Neutrophil (primary cell): ENCODE measurements at regions not wholly inside any gene's neighbourhood (a gene's known extent, or its start where the extent isn't known, plus 50 kb on each side); places are given as distances from the start of the nearest gene placed in this dataset.

Source experiments
- H3K27ac ChIP-seq: fragments of 200-600 bp; sonication (generic); 2 replicates; pipeline ENCODE4 v1.5.1; 2016; ENCODE audit warnings: mild to moderate bottlenecking, moderate library complexity
- H3K27me3 ChIP-seq: fragments of 200-600 bp; sonication (generic); 2 replicates; pipeline ENCODE4 v1.6.0; 2016; ENCODE audit warnings: mild to moderate bottlenecking
- H3K36me3 ChIP-seq: fragments of 200-600 bp; sonication (generic); 2 replicates; pipeline ENCODE4 v1.5.1; 2017
- H3K4me1 ChIP-seq, 2 experiments: fragments of 200-600 bp in 1 of 2; sonication (generic) in 1 of 2; 1 replicate in 1 of 2; 2 replicates in 1 of 2; pipeline versions ENCODE4 v1.5.1 to v1.6.1; 2013 to 2016; ENCODE audit warnings: low read depth in 1 of 2, low read length in 1 of 2, mild to moderate bottlenecking in 1 of 2, moderate library complexity in 1 of 2; ENCODE audit not compliant: control insufficient read depth in 1 of 2, insufficient read depth in 1 of 2
- H3K4me3 ChIP-seq, 2 experiments: fragments of 200-600 bp in 1 of 2; sonication (generic) in 1 of 2; 1 replicate in 1 of 2; 2 replicates in 1 of 2; pipeline ENCODE4 v1.5.1; 2013 to 2016; ENCODE audit warnings: low read depth in 1 of 2, low read length in 1 of 2, mild to moderate bottlenecking in 1 of 2, moderate library complexity in 1 of 2
- H3K9me3 ChIP-seq: fragments of 200-600 bp; sonication (generic); 2 replicates; pipeline ENCODE4 v1.5.1; 2016
- TF ChIP-seq, protein P1 (sequence below): fragments of 200-600 bp; sonication (generic); IDR thresholded peaks from 2 replicates; pipeline ENCODE4 v1.5.1; 2016; ENCODE audit warnings: antibody characterized with exemption

DNA sequence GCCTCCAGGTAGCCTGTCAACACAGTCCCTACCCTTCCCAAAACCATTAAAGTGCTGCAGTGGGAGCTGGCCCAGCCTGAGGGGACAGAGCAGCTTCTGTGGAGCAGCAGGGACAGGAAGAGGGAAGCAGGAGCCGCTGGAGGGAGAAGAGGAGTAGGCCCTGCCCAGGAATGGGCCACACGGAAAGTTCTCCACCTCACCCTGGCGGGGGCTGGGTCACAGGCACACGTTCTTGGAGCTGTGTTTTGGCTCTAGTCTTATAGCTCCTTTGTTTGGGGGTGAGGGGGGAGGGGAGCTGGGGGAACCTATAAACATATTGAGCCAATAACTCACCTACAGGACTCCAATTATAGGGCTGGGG is 508.6 kb downstream of the SHQ1 start:
- Histone ChIP-seq H3K27me3 (no peaks in the 10 kb centered on the region), H3K36me3 (no peaks in the 10 kb centered on the region), H3K9me3 (no peaks in the 10 kb centered on the region), H3K4me1 (peaks cover 7 to 12% of the 10 kb centered on the region in 2 experiments), H3K27ac (no peak overlapping the region), H3K4me3 (no peak overlapping the region)
- TF ChIP-seq, protein P1, sequence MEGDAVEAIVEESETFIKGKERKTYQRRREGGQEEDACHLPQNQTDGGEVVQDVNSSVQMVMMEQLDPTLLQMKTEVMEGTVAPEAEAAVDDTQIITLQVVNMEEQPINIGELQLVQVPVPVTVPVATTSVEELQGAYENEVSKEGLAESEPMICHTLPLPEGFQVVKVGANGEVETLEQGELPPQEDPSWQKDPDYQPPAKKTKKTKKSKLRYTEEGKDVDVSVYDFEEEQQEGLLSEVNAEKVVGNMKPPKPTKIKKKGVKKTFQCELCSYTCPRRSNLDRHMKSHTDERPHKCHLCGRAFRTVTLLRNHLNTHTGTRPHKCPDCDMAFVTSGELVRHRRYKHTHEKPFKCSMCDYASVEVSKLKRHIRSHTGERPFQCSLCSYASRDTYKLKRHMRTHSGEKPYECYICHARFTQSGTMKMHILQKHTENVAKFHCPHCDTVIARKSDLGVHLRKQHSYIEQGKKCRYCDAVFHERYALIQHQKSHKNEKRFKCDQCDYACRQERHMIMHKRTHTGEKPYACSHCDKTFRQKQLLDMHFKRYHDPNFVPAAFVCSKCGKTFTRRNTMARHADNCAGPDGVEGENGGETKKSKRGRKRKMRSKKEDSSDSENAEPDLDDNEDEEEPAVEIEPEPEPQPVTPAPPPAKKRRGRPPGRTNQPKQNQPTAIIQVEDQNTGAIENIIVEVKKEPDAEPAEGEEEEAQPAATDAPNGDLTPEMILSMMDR: no peak

DNA sequence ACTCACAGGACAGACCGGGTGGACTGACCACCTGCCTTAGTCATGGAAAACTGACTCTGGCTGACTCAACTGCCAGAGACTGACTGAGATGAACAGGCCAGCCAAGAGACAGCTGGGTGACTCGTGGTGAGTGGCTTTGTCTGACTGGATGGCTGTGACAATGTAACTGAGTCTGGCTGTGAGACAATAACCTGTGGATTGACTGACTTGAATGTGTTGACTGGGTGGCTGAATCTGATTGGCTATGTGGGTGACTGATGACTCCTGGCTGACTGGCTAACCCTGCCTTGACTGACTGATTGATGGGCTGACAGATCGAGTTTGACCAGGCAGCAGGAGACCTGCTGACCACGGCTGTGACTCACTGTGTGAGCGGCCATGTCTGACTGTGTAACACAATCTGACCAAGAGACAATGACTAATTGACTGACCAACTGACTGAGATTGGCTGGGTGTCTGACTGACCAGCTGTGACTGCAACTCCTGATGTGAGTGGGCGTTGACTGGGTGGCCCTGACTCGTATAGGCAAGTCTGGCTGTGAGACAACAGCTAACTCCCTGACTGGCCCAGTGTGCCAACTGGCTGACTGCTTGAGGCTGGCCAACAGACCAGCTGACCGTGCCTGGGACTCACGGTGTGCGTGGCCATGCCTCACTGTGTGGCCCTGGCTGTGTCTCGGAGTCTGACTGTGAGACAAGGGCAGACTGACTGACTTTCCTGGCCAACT is 509.1 kb downstream of the SHQ1 start:
- TF ChIP-seq, protein P1: no peak
- peaks cover 2 to 6% of the 10 kb centered on the region in 2 experiments for H3K4me1 ChIP-seq
- no peak overlapping the region for H3K27ac ChIP-seq
- H3K27me3 ChIP-seq: no peaks in the 10 kb centered on the region
- H3K4me3 ChIP-seq: no peak overlapping the region
- H3K9me3 ChIP-seq: no peaks in the 10 kb centered on the region
- no peaks in the 10 kb centered on the region for H3K36me3 ChIP-seq

DNA sequence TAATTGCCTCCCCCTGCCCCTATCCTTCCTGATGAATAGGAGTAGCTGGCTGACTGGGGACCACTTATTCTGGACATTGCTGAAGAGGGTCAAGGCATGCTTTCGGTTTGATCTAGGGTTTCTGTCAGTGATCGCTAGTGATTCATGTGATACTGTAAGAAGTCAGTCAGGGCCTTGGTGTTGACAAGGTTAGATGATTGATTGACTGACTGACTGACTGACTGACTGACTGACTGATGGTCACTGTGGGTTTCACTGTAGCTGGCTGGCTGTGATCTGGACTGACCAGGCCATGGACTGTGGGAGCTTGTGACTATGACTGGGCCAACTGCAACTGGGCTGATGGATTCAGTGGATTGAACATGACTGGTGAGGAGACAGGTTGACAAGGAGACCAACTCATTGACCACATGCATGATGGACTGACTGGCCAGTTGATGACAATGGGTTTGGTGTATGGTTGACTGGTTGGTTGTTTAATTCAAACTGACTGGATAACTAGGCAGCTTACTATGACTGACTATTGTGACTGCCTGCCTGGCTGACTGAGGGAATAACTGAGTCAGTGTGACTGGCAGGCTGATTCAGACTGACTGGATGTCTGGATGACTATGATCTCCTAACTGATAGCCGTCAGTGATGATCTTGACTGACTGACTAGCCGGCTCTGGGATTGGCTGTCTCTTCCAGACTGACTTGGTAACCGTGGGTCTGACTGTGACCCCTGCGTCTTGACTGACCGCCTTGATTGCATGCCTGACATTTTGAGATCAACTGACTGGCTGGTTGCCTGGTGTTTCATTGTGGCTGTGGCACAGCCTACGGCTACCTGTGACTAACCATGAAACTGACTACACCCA is 509.9 kb downstream of the SHQ1 start:
- Histone ChIP-seq H3K27me3 (no peaks in the 10 kb centered on the region), H3K4me3 (no peak overlapping the region), H3K36me3 (no peaks in the 10 kb centered on the region), H3K27ac (no peak overlapping the region), H3K9me3 (no peaks in the 10 kb centered on the region), H3K4me1 (peaks cover 0 to 5% of the 10 kb centered on the region in 2 experiments)
- TF ChIP-seq, protein P1: no peak

DNA sequence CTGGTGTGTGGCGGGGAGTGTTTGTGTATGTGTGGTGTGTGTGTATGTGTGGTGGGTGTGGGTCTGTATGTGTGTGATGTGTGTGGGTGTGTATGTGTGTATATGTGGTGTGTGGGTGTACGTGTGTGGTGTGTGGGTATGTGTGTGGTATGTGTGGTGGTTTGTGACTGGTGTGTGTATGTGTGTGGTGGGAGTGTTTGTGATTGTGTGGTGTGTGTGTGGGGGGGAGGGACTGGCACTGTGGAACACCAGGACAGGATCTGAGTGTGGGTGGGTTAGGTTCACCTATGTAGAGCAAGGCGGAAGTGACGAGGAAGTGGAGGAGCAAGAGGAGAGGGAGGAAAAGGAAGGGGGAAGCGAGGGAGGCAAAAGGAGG is 510.8 kb downstream of the SHQ1 start:
- H3K4me3 ChIP-seq: no peak overlapping the region
- no peaks in the 10 kb centered on the region for H3K27me3 ChIP-seq

DNA sequence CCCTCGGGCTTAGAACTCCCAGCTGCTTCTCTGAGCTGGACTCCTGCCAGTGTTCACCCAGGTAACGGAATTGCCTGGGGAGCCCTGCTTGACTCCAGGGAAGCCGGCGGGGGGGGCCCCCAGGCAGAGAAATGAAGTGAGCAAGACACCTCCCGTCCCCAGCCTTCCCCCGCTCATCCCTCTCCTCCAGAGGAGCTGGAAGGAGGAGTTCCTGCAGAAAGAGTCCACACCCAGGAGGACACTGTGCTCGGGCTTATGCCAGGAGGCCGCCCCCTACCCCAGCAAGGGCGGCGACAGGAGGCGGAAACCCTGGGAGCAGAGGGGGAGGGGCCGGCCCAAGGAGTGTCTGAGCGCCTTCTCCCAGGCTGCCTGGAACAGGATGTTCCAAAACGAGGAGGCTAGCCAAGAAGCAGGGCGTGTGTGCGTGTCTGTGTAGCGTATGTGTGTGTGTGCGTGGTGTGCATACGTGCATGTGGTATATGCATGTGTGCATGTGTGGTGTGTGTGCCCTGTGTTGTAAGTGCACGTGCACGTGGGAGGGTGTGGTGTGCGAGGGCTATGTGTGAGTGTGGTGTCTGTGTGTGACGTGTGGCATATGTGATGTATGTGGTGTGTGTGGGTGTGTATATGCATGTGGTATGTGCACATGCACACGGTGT is 511.3 kb downstream of the SHQ1 start:
- TF ChIP-seq, protein P1: no peak
- no peaks in the 10 kb centered on the region for H3K27me3 ChIP-seq
- no peaks in the 10 kb centered on the region for H3K36me3 ChIP-seq
- H3K9me3 ChIP-seq: no peaks in the 10 kb centered on the region
- no peak overlapping the region for H3K4me3 ChIP-seq
- peaks cover 0 to 5% of the 10 kb centered on the region in 2 experiments for H3K4me1 ChIP-seq
- H3K27ac ChIP-seq: no peak overlapping the region

More for the DNA sequence above, 510.8 kb downstream of the SHQ1 start:
- Histone ChIP-seq H3K9me3 (no peaks in the 10 kb centered on the region), H3K27ac (no peak overlapping the region), H3K4me1 (peaks cover 0 to 5% of the 10 kb centered on the region in 2 experiments), H3K36me3 (no peaks in the 10 kb centered on the region)
- TF ChIP-seq, protein P1: no peak
